Suppressor macrophage treated with lipopolysaccharide for 4 hours (primary cell): ENCODE measurements at regions not wholly inside any gene's neighbourhood (a gene's known extent, or its start where the extent isn't known, plus 50 kb on each side); places are given as distances from the start of the nearest gene placed in this dataset.
A peak's percentile ranks its signal among the peaks of the same experiment; 100 is the strongest.
"Not testable (repeated sequence)": the region's sequence is repeated elsewhere in the genome, so short reads cannot be mapped to it uniquely, and the experiment has no call there.

ENCODE experiments used
- DNase-seq: peaks from one replicate; pipeline ENCODE4 v3.0.0-alpha.2; 2020

GRCh38 chr2:176826984-176827668 is 385.5 kb upstream of the HNRNPA3 start:
- DNase-seq: peak; percentile 7

DNA sequence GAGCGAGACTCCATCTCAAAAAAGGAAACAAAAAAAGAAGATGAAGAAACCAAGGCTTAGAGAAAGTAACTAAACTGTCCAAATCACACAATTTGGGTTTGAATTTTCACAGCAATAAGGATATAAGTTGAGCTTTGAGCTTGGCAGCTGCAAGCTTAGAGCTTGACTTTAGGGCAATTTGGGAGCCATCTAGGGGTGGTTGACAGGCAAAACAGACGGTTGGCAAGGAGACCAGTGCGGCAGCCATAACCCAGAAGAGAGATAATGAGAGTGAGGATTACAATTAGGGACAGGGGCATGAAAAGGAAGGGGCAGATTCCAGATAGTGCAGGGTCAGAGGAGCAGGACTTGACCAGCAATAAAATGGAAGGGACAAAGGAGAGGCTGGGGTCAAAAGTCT is 382.2 kb upstream of the HNRNPA3 start:
- DNase-seq: no peak

DNA sequence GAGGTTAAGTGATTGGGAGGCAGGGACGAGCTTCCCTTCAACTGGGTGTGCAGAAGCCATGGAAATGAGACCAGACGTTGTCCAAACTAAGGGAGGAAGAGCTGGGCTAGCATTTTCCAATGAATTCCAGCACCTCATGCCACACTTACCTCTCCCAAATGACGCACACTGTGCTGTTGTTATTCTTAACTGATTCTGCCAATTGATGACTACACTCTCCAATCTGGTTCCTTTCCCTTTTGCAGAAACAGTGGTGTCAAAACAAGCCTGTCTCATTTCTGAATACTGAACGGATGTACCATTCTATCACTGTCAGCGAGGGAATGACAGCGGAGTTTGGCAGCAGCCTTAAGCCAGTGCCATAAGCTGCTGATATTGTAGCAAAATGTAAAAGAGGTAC is 380.5 kb upstream of the HNRNPA3 start:
- no peak for DNase-seq

GRCh38 chr2:176833671-176834070 is 378.9 kb upstream of the HNRNPA3 start:
- DNase-seq: no peak

DNA sequence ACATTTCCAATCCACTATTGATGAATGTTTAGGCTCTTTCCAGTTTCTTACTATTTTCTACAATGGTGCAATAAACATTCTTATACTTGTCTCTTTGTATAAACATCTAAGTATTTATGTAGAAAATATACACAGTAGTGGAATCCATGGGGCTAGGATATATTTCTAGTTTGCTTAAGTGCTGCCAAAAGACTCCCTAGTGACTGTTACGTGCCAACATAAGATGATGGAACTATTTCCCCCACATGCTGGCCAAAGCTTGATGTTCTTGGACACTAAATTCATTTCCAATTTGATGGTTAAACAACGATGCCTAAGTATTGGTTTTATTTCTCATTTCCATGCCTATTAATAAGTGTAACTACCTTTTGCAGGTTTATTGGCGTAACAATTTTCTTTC is 378.4 kb upstream of the HNRNPA3 start:
- DNase-seq: no peak

GRCh38 chr2:176843208-176843607 is 369.4 kb upstream of the HNRNPA3 start:
- no peak for DNase-seq

DNA sequence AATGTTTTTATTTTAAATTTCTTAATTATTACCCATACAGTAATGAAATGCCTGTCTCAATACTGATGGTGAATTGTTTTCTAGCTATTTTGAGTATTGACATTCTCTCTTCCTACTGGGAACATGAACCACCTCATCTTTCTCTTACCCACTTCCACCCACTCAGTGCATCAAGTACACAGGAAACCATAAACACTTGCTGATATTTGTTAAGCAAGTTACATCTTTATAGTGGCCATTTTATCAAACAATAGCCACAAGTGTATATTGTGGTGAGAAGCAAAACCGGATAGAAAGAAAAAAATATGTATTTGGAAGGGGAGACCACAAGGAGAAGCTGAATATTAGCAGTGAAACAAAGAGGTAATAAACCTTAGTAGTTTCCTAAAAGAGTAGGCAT is 368.1 kb upstream of the HNRNPA3 start:
- DNase-seq: no peak

GRCh38 chr2:176845718-176846117 is 366.9 kb upstream of the HNRNPA3 start:
- no peak for DNase-seq

- DNase-seq: no peak
Measured at GRCh38 chr2:176847575-176847974, 365.0 kb upstream of the HNRNPA3 start.

- DNase-seq: no peak
Measured at GRCh38 chr2:176848844-176849243, 363.8 kb upstream of the HNRNPA3 start.

DNA sequence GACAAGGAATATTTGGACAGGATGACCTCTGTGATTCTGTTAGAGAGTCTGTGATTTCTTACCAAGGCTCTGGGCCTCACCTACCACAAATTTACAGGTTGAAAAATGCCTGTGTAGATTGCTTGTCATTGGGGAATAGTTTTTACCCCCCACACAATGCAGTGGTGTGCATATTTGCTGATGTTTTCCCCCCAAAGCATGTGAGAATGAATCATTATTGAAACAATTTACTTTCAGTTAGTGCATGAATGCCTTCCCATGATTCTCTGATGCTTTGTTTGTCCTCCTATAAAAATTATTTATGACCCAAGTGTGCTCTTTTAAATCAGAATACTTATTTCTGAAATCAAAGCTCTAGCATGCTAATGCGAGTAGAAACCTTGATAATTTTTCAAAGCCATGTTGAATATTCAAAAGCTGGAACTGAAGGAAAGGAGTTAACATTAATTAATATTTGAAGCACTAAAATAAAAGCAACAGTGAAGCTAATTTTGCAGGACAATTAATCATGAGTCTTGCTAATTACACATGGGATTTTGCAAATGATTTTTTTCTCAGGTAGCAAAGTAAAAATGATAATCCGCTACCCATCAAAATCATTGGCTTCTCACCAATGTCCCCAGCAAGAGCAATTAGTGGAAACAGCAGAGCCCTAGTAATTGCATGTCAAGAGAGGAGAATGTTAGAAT is 361.2 kb upstream of the HNRNPA3 start:
- DNase-seq: no peak

DNA sequence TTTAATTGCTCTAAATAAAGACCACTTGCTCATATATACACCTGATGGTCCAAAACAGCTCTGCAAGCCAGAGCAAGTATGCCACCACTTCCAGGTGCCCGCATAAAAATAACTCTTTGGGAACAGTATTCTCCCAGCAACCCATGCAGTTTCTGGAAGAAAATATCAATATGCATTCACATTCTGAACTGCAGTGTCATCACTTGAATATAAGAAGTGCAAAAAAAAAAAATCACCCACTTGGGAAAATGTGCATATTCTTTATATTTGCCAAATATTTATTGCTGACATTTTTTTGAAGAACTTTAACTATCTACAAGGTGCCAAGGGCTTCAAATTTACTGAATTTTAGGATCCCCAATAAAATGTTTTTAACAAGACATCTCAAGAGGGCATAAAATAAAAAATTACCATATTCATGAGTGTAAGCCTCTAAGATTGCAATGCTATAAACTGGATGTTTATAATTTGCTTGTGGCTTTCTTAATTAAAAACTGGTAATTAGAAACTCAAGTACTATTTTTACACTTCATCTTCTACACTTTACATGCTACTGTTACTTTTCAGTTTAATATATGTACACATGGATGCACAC is 360.6 kb upstream of the HNRNPA3 start:
- DNase-seq: no peak

- no peak for DNase-seq
Measured at GRCh38 chr2:176852667-176853066, 359.9 kb upstream of the HNRNPA3 start.

- DNase-seq: no peak
Measured at GRCh38 chr2:176854062-176854461, 358.5 kb upstream of the HNRNPA3 start.

GRCh38 chr2:176854878-176855277 is 357.7 kb upstream of the HNRNPA3 start:
- no peak for DNase-seq

DNA sequence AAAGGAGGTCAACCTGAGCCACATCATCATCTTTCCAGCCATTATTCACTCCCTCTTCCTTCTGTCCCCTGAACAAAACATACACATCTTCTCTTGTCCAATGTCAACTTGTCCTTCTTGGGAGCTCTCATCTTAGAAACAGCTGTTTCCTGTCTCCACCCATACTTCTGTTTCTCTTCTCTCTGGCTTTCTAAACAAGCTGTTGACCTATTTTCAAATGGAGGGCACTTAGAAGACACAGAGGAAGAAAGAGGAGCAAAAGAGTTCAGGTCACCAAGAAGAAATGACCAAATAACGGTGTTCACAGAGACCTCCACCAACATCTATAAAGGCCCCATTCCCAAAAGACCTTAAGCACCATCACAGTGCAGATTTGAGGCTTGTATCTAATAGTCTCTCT is 355.9 kb upstream of the HNRNPA3 start:
- no peak for DNase-seq

- peak; percentile 6 for DNase-seq
Measured at GRCh38 chr2:176865336-176865735, 347.3 kb upstream of the HNRNPA3 start.

- DNase-seq: no peak
Measured at GRCh38 chr2:176872406-176872805, 340.2 kb upstream of the HNRNPA3 start.

- no peak for DNase-seq
Measured at GRCh38 chr2:176873403-176873802, 339.2 kb upstream of the HNRNPA3 start.

DNA sequence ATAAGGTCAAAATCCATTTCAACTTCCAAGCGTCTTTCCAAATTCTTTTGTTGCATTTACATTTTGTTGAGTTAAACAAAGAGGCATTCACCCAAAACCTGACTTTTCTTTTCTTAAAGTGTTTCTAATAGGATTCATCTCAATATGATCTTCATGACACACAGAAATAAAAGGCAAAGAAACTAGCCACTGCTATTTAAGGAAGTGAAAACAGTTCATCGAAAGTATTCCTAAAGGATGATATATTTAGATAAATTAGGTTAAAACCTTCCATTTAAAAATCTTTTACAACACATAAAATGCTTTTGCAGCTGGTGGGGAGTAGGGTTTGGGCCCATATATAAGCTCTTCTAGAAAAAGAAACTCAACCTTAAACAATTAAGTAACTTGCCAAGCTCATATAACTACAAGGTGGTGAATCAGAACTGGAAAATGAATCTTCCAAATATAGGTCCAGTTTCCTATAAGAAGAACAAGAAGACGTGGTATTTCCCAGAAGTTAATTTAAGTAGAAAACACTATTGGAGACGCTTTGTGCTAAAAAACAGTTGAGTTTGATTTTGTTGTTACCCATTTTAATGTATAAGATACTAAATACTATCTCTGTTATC is 336.0 kb upstream of the HNRNPA3 start:
- DNase-seq: peak; percentile 1

DNA sequence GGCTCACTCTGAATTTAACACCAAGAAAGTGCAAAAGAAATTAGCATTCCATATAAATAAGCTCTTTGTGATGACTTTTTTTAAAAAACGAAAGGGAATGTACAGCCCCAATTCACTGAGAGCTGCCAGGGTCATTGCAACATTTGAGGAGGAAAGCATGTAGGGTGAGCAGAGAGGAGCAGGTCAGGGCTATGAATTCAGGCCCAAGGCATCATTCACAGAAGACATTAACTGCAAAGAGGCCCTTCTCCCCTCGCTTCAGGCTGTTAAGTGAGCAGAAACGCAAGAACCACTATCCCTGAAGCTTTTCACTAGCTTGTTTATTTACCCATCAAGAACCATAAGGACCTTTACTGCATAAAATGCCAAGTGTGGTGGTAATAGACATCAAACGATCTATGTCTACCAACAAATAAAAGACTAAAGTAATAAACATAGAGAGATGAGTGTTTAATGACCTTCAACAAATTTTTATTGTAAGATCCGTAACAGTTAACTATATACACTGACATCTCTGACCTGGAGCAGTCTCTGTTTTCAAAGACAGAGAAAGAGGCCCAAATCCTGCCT is 333.1 kb upstream of the HNRNPA3 start:
- DNase-seq: no peak

GRCh38 chr2:176882045-176882444 is 330.5 kb upstream of the HNRNPA3 start:
- DNase-seq: not testable (repeated sequence)

- DNase-seq: no peak
Measured at GRCh38 chr2:176885001-176885643, 327.5 kb upstream of the HNRNPA3 start.
